ENCODE measurements at regions not wholly inside any gene's neighbourhood (a gene's known extent, or its start where the extent isn't known, plus 50 kb on each side); places are given as distances from the start of the nearest gene placed in this dataset.

DNA sequence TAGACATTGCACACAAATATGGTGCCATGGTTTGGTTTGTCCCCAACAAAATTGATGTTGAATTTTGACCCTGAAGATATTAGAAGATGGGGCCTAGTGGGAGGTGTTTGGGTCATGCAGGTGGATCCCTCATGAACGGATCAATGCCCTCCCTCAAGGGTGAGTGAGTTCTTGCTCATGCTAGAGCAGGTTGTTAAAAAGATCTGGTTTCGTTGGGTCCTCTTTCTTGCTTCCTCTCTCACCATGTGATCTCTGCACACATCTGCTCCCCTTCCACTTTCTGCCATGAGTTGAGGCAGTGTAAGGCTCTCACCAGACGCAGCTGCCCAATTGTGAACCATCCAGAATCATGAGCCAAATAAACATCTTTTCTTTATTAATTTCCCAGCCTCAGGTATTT, 87.8 kb upstream of the MDFIC2 start:
- H3K9ac ChIP-seq (ENCODE audit: low read length) = no peak overlapping the region
- H3K36me3 ChIP-seq (ENCODE audit: insufficient read depth, low read length) = no peaks in the 10 kb centered on the region
- H4K20me1 ChIP-seq (ENCODE audit: insufficient read depth) = no peaks in the 10 kb centered on the region
- H3K9me2 ChIP-seq (ENCODE audit: insufficient read depth, low read length) = no peaks in the 10 kb centered on the region
- H3K27ac ChIP-seq (ENCODE audit: low read length) = no peak overlapping the region
- H3F3A ChIP-seq (ENCODE audit: insufficient read depth, low read length, poor library complexity, severe bottlenecking) = no peaks in the 10 kb centered on the region
- no peaks in the 10 kb centered on the region for H3K79me2 ChIP-seq (replicated peaks; ENCODE audit: insufficient read depth, low read length)
- no peak overlapping the region for H2AFZ ChIP-seq (ENCODE audit: low read depth, low read length)
- H3K27me3 ChIP-seq (ENCODE audit: insufficient read depth, low read depth, low read length) = no peaks in the 10 kb centered on the region
- H3K4me2 ChIP-seq (ENCODE audit: low read length) = no peak overlapping the region
- TF ChIP-seq RAD21 (conservative IDR thresholded peaks at IDR 0.05) = no peak
- TF ChIP-seq EZH2 (IDR thresholded peaks at IDR 0.05; ENCODE audit: borderline replicate concordance, insufficient read depth, low read length, poor library complexity, severe bottlenecking) = no peak
- TF ChIP-seq POLR2AphosphoS5 (IDR thresholded peaks at IDR 0.05) = no peak
- TF ChIP-seq SMC3 (conservative IDR thresholded peaks at IDR 0.05; ENCODE audit: poor library complexity) = no peak
- TF ChIP-seq, protein P1, sequence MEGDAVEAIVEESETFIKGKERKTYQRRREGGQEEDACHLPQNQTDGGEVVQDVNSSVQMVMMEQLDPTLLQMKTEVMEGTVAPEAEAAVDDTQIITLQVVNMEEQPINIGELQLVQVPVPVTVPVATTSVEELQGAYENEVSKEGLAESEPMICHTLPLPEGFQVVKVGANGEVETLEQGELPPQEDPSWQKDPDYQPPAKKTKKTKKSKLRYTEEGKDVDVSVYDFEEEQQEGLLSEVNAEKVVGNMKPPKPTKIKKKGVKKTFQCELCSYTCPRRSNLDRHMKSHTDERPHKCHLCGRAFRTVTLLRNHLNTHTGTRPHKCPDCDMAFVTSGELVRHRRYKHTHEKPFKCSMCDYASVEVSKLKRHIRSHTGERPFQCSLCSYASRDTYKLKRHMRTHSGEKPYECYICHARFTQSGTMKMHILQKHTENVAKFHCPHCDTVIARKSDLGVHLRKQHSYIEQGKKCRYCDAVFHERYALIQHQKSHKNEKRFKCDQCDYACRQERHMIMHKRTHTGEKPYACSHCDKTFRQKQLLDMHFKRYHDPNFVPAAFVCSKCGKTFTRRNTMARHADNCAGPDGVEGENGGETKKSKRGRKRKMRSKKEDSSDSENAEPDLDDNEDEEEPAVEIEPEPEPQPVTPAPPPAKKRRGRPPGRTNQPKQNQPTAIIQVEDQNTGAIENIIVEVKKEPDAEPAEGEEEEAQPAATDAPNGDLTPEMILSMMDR (IDR thresholded peaks at IDR 0.05; ENCODE audit: poor library complexity, severe bottlenecking) = no peak
- TF ChIP-seq EP300 (conservative IDR thresholded peaks at IDR 0.05; ENCODE audit: poor library complexity, severe bottlenecking) = no peak
- no peak for TF ChIP-seq TAF1 (IDR thresholded peaks at IDR 0.05; ENCODE audit: low read depth)
- no peak for TF ChIP-seq MXI1 (conservative IDR thresholded peaks at IDR 0.05; ENCODE audit: poor library complexity, severe bottlenecking)
- TF ChIP-seq, protein P2, sequence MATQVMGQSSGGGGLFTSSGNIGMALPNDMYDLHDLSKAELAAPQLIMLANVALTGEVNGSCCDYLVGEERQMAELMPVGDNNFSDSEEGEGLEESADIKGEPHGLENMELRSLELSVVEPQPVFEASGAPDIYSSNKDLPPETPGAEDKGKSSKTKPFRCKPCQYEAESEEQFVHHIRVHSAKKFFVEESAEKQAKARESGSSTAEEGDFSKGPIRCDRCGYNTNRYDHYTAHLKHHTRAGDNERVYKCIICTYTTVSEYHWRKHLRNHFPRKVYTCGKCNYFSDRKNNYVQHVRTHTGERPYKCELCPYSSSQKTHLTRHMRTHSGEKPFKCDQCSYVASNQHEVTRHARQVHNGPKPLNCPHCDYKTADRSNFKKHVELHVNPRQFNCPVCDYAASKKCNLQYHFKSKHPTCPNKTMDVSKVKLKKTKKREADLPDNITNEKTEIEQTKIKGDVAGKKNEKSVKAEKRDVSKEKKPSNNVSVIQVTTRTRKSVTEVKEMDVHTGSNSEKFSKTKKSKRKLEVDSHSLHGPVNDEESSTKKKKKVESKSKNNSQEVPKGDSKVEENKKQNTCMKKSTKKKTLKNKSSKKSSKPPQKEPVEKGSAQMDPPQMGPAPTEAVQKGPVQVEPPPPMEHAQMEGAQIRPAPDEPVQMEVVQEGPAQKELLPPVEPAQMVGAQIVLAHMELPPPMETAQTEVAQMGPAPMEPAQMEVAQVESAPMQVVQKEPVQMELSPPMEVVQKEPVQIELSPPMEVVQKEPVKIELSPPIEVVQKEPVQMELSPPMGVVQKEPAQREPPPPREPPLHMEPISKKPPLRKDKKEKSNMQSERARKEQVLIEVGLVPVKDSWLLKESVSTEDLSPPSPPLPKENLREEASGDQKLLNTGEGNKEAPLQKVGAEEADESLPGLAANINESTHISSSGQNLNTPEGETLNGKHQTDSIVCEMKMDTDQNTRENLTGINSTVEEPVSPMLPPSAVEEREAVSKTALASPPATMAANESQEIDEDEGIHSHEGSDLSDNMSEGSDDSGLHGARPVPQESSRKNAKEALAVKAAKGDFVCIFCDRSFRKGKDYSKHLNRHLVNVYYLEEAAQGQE (IDR thresholded peaks at IDR 0.05; ENCODE audit: borderline replicate concordance) = no peak
- no peak overlapping the region for H3K4me3 ChIP-seq (ENCODE audit: low read length)
- H3K9me3 ChIP-seq (ENCODE audit: low read length) = no peaks in the 10 kb centered on the region

DNA sequence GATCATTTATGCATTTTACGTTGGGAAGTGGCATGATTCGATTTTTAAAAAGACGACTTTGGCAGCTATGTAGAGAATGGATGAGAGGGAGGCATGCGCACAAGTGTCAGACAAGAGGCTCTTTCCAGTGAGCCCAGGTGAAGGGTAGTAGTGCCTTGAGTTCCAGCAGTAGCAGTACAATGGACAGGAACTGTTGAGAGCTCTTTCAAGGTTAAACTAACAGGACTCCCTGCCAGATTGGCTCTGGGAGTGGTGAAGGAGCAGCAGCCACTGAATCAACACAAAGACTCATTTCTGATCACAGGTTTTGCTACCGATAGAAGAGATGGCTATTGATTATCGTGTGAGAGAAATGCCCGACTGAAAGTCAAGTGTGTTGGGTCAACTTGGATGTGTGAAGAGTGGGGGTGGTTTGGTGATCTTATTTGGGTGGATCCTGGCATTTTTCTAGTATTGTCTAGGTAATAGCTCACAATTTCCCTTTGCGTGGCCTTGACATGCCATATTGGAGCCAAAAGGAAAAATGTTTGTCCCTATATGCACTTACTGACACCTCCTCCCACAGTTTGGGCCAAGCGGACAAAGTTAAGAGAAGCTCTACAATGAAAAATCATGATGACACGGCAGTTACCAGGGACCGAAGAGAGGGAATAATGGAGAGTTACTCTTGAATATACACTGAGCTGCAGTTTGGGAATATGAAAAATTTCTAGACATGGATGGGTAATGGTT, 81.6 kb upstream of the MDFIC2 start:
- no peak overlapping the region for H3K4me2 ChIP-seq (ENCODE audit: low read length)
- no peak overlapping the region for H3K4me3 ChIP-seq (ENCODE audit: low read length)
- H4K20me1 ChIP-seq (ENCODE audit: insufficient read depth) = no peaks in the 10 kb centered on the region
- H3K9me3 ChIP-seq (ENCODE audit: low read length) = no peaks in the 10 kb centered on the region
- no peak for TF ChIP-seq RAD21 (conservative IDR thresholded peaks at IDR 0.05)
- TF ChIP-seq, protein P2 (IDR thresholded peaks at IDR 0.05; ENCODE audit: borderline replicate concordance) = no peak
- TF ChIP-seq EP300 (conservative IDR thresholded peaks at IDR 0.05; ENCODE audit: poor library complexity, severe bottlenecking) = no peak
- TF ChIP-seq TAF1 (IDR thresholded peaks at IDR 0.05; ENCODE audit: low read depth) = no peak
- TF ChIP-seq, protein P1 (IDR thresholded peaks at IDR 0.05; ENCODE audit: poor library complexity, severe bottlenecking) = no peak
- TF ChIP-seq EZH2 (IDR thresholded peaks at IDR 0.05; ENCODE audit: borderline replicate concordance, insufficient read depth, low read length, poor library complexity, severe bottlenecking) = no peak
- no peak for TF ChIP-seq POLR2AphosphoS5 (IDR thresholded peaks at IDR 0.05)
- TF ChIP-seq SMC3 (conservative IDR thresholded peaks at IDR 0.05; ENCODE audit: poor library complexity) = no peak
- no peak for TF ChIP-seq MXI1 (conservative IDR thresholded peaks at IDR 0.05; ENCODE audit: poor library complexity, severe bottlenecking)
- no peaks in the 10 kb centered on the region for H3F3A ChIP-seq (ENCODE audit: insufficient read depth, low read length, poor library complexity, severe bottlenecking)
- H3K79me2 ChIP-seq (replicated peaks; ENCODE audit: insufficient read depth, low read length) = no peaks in the 10 kb centered on the region
- H3K36me3 ChIP-seq (ENCODE audit: insufficient read depth, low read length) = no peaks in the 10 kb centered on the region
- H3K9me2 ChIP-seq (ENCODE audit: insufficient read depth, low read length) = no peaks in the 10 kb centered on the region
- no peaks in the 10 kb centered on the region for H3K27me3 ChIP-seq (ENCODE audit: insufficient read depth, low read depth, low read length)
- no peak overlapping the region for H2AFZ ChIP-seq (ENCODE audit: low read depth, low read length)
- H3K27ac ChIP-seq (ENCODE audit: low read length) = no peak overlapping the region
- no peak overlapping the region for H3K9ac ChIP-seq (ENCODE audit: low read length)

Measured in neural cell (in vitro differentiated cells).